T-cell (primary cell): ENCODE measurements at regions not wholly inside any gene's neighbourhood (a gene's known extent, or its start where the extent isn't known, plus 50 kb on each side); places are given as distances from the start of the nearest gene placed in this dataset.

ENCODE experiments used
- ATAC-seq, 4 experiments: fragments of 200-7000 bp in 3 of 4; fragments of 150-1000 bp in 1 of 4; cut with Tn5 transposase; replicated peaks in 1 of 4; 1 replicate in 3 of 4; 2 replicates in 1 of 4; pipeline ENCODE4 v1.10.0; 2021; ENCODE audit warnings: moderate library complexity in 3 of 4, mild to moderate bottlenecking in 2 of 4, moderate number of reproducible peaks in 1 of 4
- CTCF ChIA-PET, 2 donors: fragments of 300-600 bp; sonication (Branson Sonifier 250); formaldehyde crosslinking; loops; one replicate each; lab custom pipeline; 2022; ENCODE audit warnings: antibody characterized with exemption in 2 of 2; lab: Charles Lee
- POLR2A ChIA-PET, 2 donors: fragments of 300-600 bp; sonication (Branson Sonifier 250); formaldehyde crosslinking; loops; one replicate each; lab custom pipeline; 2022; ENCODE audit warnings: antibody characterized with exemption in 2 of 2; lab: Charles Lee
- DNase-seq, 35 experiments: peaks; one replicate each; pipeline versions ENCODE4 v3.0.0 to v3.0.0-alpha.2; 2013 to 2023
- H3K27ac ChIP-seq: one replicate; pipeline ENCODE4 v1.5.1; 2013; ENCODE audit warnings: low read length
- H3K27me3 ChIP-seq, 2 experiments: replicated peaks in 1 of 2; 1 replicate in 1 of 2; 2 replicates in 1 of 2; pipeline versions ENCODE4 v1.6.1 to v1.7.0; 2013; ENCODE audit warnings: low read length in 1 of 2, mixed read lengths in 1 of 2; ENCODE audit not compliant: control insufficient read depth in 2 of 2, insufficient read depth in 2 of 2; ENCODE audit errors: extremely low read depth in 1 of 2
- H3K36me3 ChIP-seq, 2 donors: 1 replicate in 1 of 2; 2 replicates in 1 of 2; pipeline versions ENCODE4 v1.6.1 to v1.7.0; 2013; ENCODE audit warnings: low read length in 1 of 2; ENCODE audit not compliant: control insufficient read depth in 2 of 2, insufficient read depth in 1 of 2; ENCODE audit errors: extremely low read depth in 1 of 2
- H3K4me1 ChIP-seq, 2 experiments: 1 replicate in 1 of 2; 2 replicates in 1 of 2; pipeline versions ENCODE4 v1.6.1 to v1.7.0; 2013; ENCODE audit warnings: low read length in 2 of 2, mixed read lengths in 1 of 2; ENCODE audit not compliant: insufficient read depth in 2 of 2, control insufficient read depth in 1 of 2; ENCODE audit errors: extremely low read depth in 1 of 2
- H3K4me3 ChIP-seq, 2 donors: 1 replicate in 1 of 2; 2 replicates in 1 of 2; pipeline versions ENCODE4 v1.5.1 to v1.7.0; 2013; ENCODE audit warnings: mild to moderate bottlenecking in 2 of 2, low read length in 1 of 2, moderate library complexity in 1 of 2; ENCODE audit not compliant: control insufficient read depth in 1 of 2; ENCODE audit errors: extremely low read depth in 1 of 2
- H3K9me3 ChIP-seq: 2 replicates; pipeline ENCODE4 v1.7.0; 2013
- H3K27ac Mint-ChIP-seq, 2 donors: one replicate each; pipeline ENCODE4 v1.8.0; 2020 to 2021; ENCODE audit warnings: mild to moderate bottlenecking in 2 of 2, mixed read lengths in 2 of 2
- H3K27me3 Mint-ChIP-seq, 2 donors: one replicate each; pipeline ENCODE4 v1.8.0; 2021 to 2022; ENCODE audit warnings: mixed read lengths in 2 of 2
- H3K36me3 Mint-ChIP-seq: one replicate; pipeline ENCODE4 v1.8.0; 2021; ENCODE audit warnings: mixed read lengths
- H3K4me1 Mint-ChIP-seq, 3 donors: one replicate each; pipeline ENCODE4 v1.8.0; 2020 to 2022; ENCODE audit warnings: mixed read lengths in 3 of 3, mild to moderate bottlenecking in 1 of 3
- H3K4me3 Mint-ChIP-seq, 3 donors: one replicate each; pipeline ENCODE4 v1.8.0; 2020 to 2022; ENCODE audit warnings: mild to moderate bottlenecking in 3 of 3, mixed read lengths in 3 of 3, moderate library complexity in 3 of 3
- H3K9me3 Mint-ChIP-seq, 3 donors: one replicate each; pipeline ENCODE4 v1.8.0; 2020 to 2022; ENCODE audit warnings: mixed read lengths in 3 of 3
- WGBS: methylation state at CpG from one replicate; pipeline ENCODE4 v1.1.5; 2013; ENCODE audit warnings: missing lambda C conversion rate; ENCODE audit not compliant: insufficient coverage; 5-methylcytosine and 5-hydroxymethylcytosine counted together

DNA sequence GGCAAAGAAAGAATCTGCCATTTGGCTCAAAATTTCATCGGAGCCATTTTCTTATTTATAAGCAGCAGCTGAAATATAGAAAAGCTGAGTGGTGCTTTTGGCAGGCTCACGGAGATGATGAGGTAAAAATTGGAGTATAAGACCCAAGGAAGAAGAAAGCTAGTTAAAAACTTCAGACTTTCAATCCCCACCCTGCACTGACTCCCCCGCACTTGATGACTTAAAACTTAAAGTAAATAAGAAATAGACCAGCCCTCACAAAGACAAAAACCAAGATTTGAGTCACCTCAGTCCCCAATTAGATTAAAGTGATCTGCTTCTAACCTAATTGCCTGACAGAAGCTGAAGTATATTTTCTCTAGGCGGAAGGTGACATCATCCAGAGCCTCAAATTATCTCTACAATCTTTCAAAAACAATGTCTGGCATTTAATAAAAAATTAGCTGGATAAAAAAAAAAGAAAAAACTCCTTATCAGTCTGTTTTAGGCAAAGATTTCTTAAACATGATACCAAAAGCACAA is 124.0 kb upstream of the PJA2 start:
- no peaks in the 10 kb centered on the region for H3K4me1 ChIP-seq
- ATAC-seq (no peak), DNase-seq (no peak)
- Mint-ChIP-seq H3K36me3 (no peaks in the 10 kb centered on the region), H3K9me3 (no peaks in the 10 kb centered on the region), H3K27ac (no peak overlapping the region), H3K27me3 (peaks cover 9 to 13% of the 10 kb centered on the region in 2 donors), H3K4me1 (peaks cover 0 to 5% (median 0%) of the 10 kb centered on the region in 3 donors), H3K4me3 (no peak overlapping the region)
- H3K27me3 ChIP-seq, result no peaks in the 10 kb centered on the region
- no peaks in the 10 kb centered on the region for H3K36me3 ChIP-seq
- no peak overlapping the region for H3K27ac ChIP-seq
- CTCF ChIA-PET, result interaction anchor here in 1 of 2 donors (1.0 kb wide), 1 partner anchor 12 kb away, joined by 3 read pairs; no protein-coding TSS in a partner anchor
- 100% methylated on average over 1 of the region's 4 CpGs for WGBS
- no peaks in the 10 kb centered on the region for H3K9me3 ChIP-seq
- POLR2A ChIA-PET, result no interaction called here
- H3K4me3 ChIP-seq, result no peak overlapping the region

DNA sequence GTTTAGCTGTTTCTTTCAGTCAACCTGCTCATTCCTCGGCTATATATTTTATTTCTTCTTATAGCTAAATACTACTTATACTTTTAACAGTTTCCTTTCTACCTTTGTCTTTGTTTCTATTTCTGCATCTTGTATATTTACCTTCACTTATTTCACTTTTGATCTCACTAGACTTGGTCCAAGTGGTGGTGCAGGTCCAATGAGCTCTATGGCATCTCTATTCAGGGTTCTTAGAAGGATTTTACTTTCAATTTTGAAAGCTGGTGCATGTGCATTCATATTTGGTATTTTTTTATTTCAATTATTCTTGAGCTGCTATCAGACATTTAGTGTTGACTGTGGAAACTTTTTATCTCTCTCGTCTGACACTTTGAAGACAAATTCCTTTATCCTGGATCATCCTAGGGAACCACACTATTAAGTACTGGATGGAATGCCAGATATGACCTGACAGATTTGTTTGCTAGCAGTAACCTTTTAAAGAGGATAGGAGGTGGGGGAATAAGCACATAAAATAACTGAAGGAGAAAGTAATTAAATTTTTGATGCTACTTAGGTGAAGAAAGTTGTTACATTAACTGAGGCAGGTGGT is 123.1 kb upstream of the PJA2 start:
- Histone ChIP-seq H3K9me3 (no peaks in the 10 kb centered on the region), H3K27me3 (no peaks in the 10 kb centered on the region), H3K4me1 (no peaks in the 10 kb centered on the region), H3K27ac (no peak overlapping the region), H3K36me3 (no peaks in the 10 kb centered on the region), H3K4me3 (no peak overlapping the region)
- Mint-ChIP-seq H3K4me3 (no peak overlapping the region), H3K36me3 (no peaks in the 10 kb centered on the region), H3K4me1 (peaks cover 0 to 5% (median 0%) of the 10 kb centered on the region in 3 donors), H3K9me3 (no peaks in the 10 kb centered on the region), H3K27me3 (peaks cover 9 to 13% of the 10 kb centered on the region in 2 donors), H3K27ac (no peak overlapping the region)
- ATAC-seq (no peak), DNase-seq (no peak)
- POLR2A ChIA-PET, result interaction anchor here in 1 of 2 donors (0.6 kb wide), 1 partner anchor 12 kb away, joined by 8 read pairs; no protein-coding TSS in a partner anchor
- CTCF ChIA-PET, result interaction anchor here in 1 of 2 donors (0.5 to 1.0 kb wide), 2 partner anchors 13 to 266 kb away, joined by 3 to 5 read pairs; no protein-coding TSS in a partner anchor
- no CpG with 5 or more reads among the region's 2 CpGs for WGBS

DNA sequence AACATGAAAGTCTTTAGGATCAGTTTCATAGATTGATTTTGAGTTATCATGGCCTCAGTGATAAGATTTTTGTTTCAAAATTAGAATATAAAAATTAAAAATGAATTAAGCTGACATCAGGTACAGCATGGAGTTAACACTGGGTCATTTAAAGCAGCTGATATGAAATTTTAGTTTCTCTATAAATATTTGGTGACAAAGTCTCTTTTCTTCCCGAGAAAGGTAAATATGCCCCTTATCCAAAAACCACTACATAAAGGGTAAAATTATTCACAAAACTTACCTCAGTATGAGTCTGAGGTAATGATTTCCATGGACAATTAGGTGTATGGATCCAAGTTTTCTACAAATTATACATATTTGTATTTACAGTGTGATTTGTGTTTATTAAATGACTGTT is 121.5 kb upstream of the PJA2 start:
- Mint-ChIP-seq H3K4me3 (no peak overlapping the region), H3K4me1 (peaks cover 0 to 5% (median 0%) of the 10 kb centered on the region in 3 donors), H3K36me3 (no peaks in the 10 kb centered on the region), H3K27ac (no peak overlapping the region), H3K9me3 (no peaks in the 10 kb centered on the region), H3K27me3 (peaks cover 9 to 11% of the 10 kb centered on the region in 2 donors)
- DNase-seq, result no peak
- ChIA-PET POLR2A (no interaction called here), CTCF (no interaction called here)
- WGBS, result no CpG with 5 or more reads among the region's 1 CpG
- H3K4me1 ChIP-seq, result no peaks in the 10 kb centered on the region
- no peaks in the 10 kb centered on the region for H3K36me3 ChIP-seq
- no peak overlapping the region for H3K4me3 ChIP-seq
- no peak for ATAC-seq
- H3K27ac ChIP-seq, result no peak overlapping the region
- H3K27me3 ChIP-seq, result no peaks in the 10 kb centered on the region
- no peaks in the 10 kb centered on the region for H3K9me3 ChIP-seq

DNA sequence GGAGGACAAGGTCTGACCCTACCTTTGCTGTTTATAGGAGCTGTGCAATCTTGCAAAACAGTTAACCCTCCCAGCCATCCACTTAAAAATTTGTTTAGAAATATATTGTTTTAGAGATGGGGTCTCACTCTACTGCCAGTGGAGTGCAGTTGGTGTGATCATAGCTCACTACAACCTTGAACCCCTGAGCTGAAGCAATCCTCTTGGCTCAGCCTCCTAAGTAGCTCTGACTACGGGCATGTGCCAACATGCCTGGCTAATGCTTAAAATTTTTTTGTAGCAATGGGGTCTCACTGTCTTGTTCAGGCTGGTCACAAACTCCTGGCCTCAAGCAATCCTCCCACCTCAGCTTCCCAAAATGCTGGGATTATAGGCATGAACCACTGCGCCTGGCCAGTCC is 120.2 kb upstream of the PJA2 start:
- WGBS, result no CpG with 5 or more reads among the region's 2 CpGs
- POLR2A ChIA-PET, result interaction anchor here in 1 of 2 donors (0.6 kb wide), 1 partner anchor 1469 kb away, joined by 5 read pairs; no protein-coding TSS in a partner anchor
- Histone ChIP-seq H3K9me3 (no peaks in the 10 kb centered on the region), H3K27ac (no peak overlapping the region), H3K4me1 (no peaks in the 10 kb centered on the region), H3K4me3 (no peak overlapping the region), H3K27me3 (no peaks in the 10 kb centered on the region), H3K36me3 (no peaks in the 10 kb centered on the region)
- no peak overlapping the region for H3K4me3 Mint-ChIP-seq
- DNase-seq, result no peak
- CTCF ChIA-PET, result no interaction called here
- no peak overlapping the region for H3K27ac Mint-ChIP-seq
- peaks cover 0 to 5% (median 0%) of the 10 kb centered on the region in 3 donors for H3K4me1 Mint-ChIP-seq
- no peaks in the 10 kb centered on the region for H3K36me3 Mint-ChIP-seq
- no peak for ATAC-seq
- peaks cover 6 to 11% of the 10 kb centered on the region in 2 donors for H3K27me3 Mint-ChIP-seq
- H3K9me3 Mint-ChIP-seq, result no peaks in the 10 kb centered on the region

DNA sequence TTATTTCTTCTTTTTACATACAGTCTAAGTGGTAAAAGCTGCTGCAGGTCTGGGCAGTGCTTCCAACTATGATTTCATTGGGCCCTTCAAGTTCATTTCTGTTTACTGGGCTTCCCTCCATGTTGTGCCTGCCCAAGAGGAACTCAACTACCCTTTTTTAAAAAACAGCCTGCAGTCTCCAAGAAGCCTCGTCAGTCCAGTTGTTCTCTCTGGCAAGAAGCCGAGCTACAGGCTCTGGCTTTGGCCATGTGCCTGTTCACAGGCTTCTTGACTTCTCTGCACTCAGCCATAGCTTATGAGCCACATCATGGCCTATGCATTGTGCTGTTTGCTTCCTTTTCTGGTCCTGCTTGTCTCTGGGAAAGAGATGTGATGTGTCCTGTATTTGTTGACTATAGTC is 119.7 kb upstream of the PJA2 start:
- Mint-ChIP-seq H3K27me3 (peaks cover 6 to 11% of the 10 kb centered on the region in 2 donors), H3K9me3 (no peaks in the 10 kb centered on the region), H3K4me1 (peaks cover 0 to 5% (median 0%) of the 10 kb centered on the region in 3 donors), H3K4me3 (no peak overlapping the region), H3K36me3 (no peaks in the 10 kb centered on the region), H3K27ac (no peak overlapping the region)
- POLR2A ChIA-PET, result interaction anchor here in 1 of 2 donors (0.6 kb wide), 1 partner anchor 1469 kb away, joined by 5 read pairs; no protein-coding TSS in a partner anchor
- Histone ChIP-seq H3K27ac (no peak overlapping the region), H3K27me3 (no peaks in the 10 kb centered on the region), H3K4me1 (no peaks in the 10 kb centered on the region), H3K9me3 (no peaks in the 10 kb centered on the region), H3K4me3 (no peak overlapping the region), H3K36me3 (no peaks in the 10 kb centered on the region)
- CTCF ChIA-PET, result no interaction called here
- no peak for DNase-seq
- no peak for ATAC-seq
- WGBS, result no CpG with 5 or more reads among the region's 2 CpGs

DNA sequence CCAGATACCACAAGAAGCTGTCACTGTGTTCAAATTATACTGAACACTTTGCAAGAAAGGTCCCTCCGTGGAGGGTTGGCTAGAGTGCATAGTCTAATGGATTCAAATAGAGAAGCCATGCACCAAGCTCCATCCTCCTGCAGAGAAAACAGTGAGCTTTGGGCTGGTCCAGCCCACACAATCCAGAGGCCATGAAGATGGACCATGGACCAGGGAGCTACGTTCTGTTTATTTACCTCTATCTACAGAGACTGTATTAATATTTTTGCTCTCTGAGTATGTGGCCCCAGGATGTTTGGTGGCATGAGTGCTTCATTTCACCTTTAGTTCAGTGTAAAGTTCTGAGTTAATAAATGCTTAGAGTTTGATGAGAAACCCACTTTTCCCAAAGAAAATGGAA is 114.8 kb upstream of the PJA2 start:
- H3K4me3 Mint-ChIP-seq, result no peak overlapping the region
- no CpG with 5 or more reads among the region's 2 CpGs for WGBS
- no peaks in the 10 kb centered on the region for H3K36me3 Mint-ChIP-seq
- no peak overlapping the region for H3K27ac Mint-ChIP-seq
- no peaks in the 10 kb centered on the region for H3K27me3 ChIP-seq
- CTCF ChIA-PET, result no interaction called here
- H3K27me3 Mint-ChIP-seq, result peaks cover 0 to 3% of the 10 kb centered on the region in 2 donors
- ATAC-seq (no peak), DNase-seq (no peak)
- no peak overlapping the region for H3K4me3 ChIP-seq
- H3K9me3 ChIP-seq, result no peaks in the 10 kb centered on the region
- peaks cover 0 to 6% (median 0%) of the 10 kb centered on the region in 3 donors for H3K9me3 Mint-ChIP-seq
- no peak overlapping the region for H3K27ac ChIP-seq
- H3K4me1 Mint-ChIP-seq, result no peaks in the 10 kb centered on the region
- POLR2A ChIA-PET, result no interaction called here
- H3K4me1 ChIP-seq, result no peaks in the 10 kb centered on the region
- no peaks in the 10 kb centered on the region for H3K36me3 ChIP-seq
